NCI-H2171 (cell line): ENCODE measurements at regions not wholly inside any gene's neighbourhood (a gene's known extent, or its start where the extent isn't known, plus 50 kb on each side); places are given as distances from the start of the nearest gene placed in this dataset.
"Not testable (repeated sequence)": the region's sequence is repeated elsewhere in the genome, so short reads cannot be mapped to it uniquely, and the experiment has no call there.

Experiments used
- DNase-seq: peaks from one replicate; lab custom pipeline; 2025; lab: John Stamatoyannopoulos, UW

- DNase-seq: no peak
These were observed 256.9 kb downstream of the DMAC1 start for GRCh38 chr9:7542693-7543092.

- no peak for DNase-seq
These were observed 257.5 kb downstream of the DMAC1 start for GRCh38 chr9:7542126-7542525.

- no peak for DNase-seq
These were observed 263.2 kb downstream of the DMAC1 start for GRCh38 chr9:7536310-7536939.

- DNase-seq: no peak
These were observed 265.2 kb downstream of the DMAC1 start for GRCh38 chr9:7534211-7534935.

- DNase-seq: no peak
These were observed 266.0 kb downstream of the DMAC1 start for GRCh38 chr9:7533376-7534090.

- no peak for DNase-seq
These were observed 276.0 kb downstream of the DMAC1 start for GRCh38 chr9:7523426-7524043.

GRCh38 chr9:7520396-7520795 is 279.2 kb downstream of the DMAC1 start:
- DNase-seq: no peak

GRCh38 chr9:7516376-7516775 is 283.2 kb downstream of the DMAC1 start:
- DNase-seq: no peak

- no peak for DNase-seq
These were observed 289.4 kb downstream of the DMAC1 start for GRCh38 chr9:7510199-7510598.

GRCh38 chr9:7509576-7510145 is 289.9 kb downstream of the DMAC1 start:
- DNase-seq: no peak

GRCh38 chr9:7508516-7508915 is 291.1 kb downstream of the DMAC1 start:
- DNase-seq: no peak

GRCh38 chr9:7507566-7508270 is 291.9 kb downstream of the DMAC1 start:
- DNase-seq: no peak

GRCh38 chr9:7507026-7507425 is 292.6 kb downstream of the DMAC1 start:
- no peak for DNase-seq

- no peak for DNase-seq
These were observed 299.1 kb downstream of the DMAC1 start for GRCh38 chr9:7500521-7500920.

GRCh38 chr9:7491641-7492040 is 307.9 kb downstream of the DMAC1 start:
- DNase-seq: no peak

GRCh38 chr9:7490317-7491108 is 309.1 kb downstream of the DMAC1 start:
- no peak for DNase-seq

- no peak for DNase-seq
These were observed 310.5 kb downstream of the DMAC1 start for GRCh38 chr9:7489036-7489435.

- DNase-seq: not testable (repeated sequence)
These were observed 315.6 kb downstream of the DMAC1 start for GRCh38 chr9:7484014-7484413.

GRCh38 chr9:7481570-7481969 is 318.0 kb downstream of the DMAC1 start:
- DNase-seq: no peak

GRCh38 chr9:7479300-7479699 is 320.3 kb downstream of the DMAC1 start:
- DNase-seq: no peak

GRCh38 chr9:7478646-7479045 is 320.9 kb downstream of the DMAC1 start:
- no peak for DNase-seq
